HG03354 (cell line): ENCODE measurements at regions not wholly inside any gene's neighbourhood (a gene's known extent, or its start where the extent isn't known, plus 50 kb on each side); places are given as distances from the start of the nearest gene placed in this dataset.
"Not testable (repeated sequence)": the region's sequence is repeated elsewhere in the genome, so short reads cannot be mapped to it uniquely, and the experiment has no call there.

Experiments used
- ATAC-seq: cut with Tn5 transposase; IDR thresholded peaks from one replicate; pipeline ENCODE4 v1.9.1; 2021; ENCODE audit warnings: mild to moderate bottlenecking; ENCODE audit not compliant: unreplicated experiment, poor library complexity, severe bottlenecking

DNA sequence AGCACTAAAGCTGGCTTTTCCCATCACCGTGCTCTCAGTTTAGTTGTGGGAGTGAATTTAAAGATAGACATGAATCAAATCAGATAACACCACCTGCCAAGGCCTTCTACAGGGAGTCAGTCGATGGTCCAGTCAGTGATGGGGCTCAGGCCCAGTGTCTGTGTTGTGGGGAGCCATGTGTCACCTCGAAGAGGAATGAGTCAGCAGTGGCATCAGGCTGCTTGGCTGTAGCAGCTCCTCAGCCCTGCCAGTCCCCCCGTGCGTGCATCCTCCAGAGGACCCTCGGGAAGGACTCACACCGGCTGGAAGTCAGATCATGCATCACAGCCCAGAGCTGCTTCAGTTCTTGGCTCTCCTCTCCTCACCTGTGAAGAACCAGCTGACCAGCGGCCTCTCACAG, 420.4 kb upstream of the RAB6C start:
- ATAC-seq, result no peak

DNA sequence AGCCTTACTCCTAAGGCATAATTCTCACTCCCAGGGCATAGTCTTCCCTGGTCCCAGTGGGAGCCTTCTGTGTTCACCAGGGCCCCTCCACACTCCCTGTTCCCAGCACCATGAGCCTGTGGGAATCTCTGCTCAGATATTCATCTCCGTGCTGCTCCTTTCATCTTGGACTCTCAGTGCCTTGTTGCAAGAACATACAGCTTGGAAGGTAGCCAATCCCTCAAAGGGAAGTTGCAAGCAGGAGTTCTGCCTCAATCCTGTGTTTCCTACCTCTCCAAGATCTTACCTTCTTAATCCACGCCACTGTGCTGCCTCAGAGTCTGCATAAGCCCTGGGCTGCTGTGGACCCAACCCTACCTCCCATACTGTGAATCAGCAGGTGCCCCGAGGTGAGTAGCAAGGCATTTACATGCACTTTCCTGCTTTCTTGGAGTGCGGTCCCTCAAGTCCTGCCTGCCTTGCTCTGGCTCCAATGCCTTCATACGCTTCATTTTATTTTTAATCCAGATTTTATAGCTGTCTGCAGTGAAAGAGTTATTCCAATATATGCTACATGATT, 413.8 kb upstream of the RAB6C start:
- no peak for ATAC-seq

DNA sequence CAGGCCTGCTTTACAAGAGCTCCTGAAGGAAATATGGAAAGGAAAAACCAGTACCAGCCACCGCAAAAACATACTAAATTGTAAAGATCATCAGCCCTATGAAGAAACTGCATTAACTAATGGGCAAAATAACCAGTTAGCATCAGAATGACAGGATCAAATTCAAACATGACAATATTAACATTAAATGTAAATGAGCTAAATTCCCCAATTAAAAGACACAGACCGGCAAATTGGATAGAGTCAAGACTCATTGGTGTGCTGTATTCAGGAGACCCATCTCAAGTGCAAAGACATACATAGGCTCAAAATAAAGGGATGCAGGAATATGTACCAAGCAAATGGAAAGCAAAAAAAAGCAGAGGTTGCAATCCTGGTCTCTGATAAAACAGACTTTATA, 408.7 kb upstream of the RAB6C start:
- ATAC-seq, result not testable (repeated sequence)

DNA sequence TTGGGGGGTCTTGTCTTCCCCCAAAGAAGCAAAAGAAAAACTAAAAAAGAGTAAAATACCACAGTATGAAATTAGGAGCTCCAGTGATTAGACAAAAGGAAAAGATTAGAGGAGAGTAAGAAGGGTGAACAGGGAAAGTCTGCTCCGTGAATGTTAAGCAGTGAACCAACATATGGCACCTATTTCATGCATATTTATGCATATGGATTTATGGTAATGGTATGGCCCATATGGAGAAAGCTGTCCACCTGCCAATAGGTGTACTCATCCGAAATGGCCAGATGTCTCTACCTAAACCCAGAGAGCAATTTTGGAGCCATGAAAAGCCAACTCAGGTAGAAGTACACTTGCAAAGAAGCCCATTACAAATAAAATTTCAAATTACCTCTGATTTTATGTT, 404.0 kb upstream of the RAB6C start:
- no peak for ATAC-seq

DNA sequence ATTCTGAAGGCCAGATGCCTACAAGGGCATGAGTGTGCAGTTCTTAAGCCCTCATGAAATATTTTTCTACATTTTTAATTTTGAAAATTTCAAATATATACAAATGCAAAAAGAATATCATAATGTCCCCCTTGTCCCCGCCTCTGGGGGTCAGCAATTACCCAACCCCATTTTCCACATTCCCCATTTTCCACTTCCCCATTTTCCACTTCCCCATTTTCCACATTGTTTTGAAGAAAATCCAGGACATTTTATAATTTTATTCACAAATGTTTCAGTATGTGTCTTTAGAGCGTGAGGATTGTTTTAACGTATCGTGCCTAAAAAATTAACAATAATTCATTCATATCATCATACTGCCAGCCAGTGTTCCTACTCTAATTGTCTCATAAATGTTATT, 403.6 kb upstream of the RAB6C start:
- no peak for ATAC-seq

DNA sequence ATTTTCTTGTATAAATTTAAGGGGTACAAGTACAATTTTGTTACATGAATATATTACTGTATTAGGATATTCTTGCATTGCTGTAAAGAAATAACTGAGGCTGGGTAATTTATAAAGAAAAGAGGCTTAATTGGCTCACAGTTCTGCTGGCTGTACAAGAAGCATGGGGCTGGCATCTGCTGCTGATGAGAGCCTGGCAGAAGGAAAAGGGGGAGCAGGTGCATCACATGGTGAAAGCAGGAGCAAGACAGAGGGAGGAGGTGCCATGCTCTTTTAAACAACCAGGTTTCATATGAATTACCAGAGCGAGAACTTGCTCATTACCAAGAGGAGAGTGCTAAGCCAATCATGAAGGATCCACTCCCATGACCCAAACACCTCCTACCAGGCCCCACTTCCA, 399.5 kb upstream of the RAB6C start:
- no peak for ATAC-seq

DNA sequence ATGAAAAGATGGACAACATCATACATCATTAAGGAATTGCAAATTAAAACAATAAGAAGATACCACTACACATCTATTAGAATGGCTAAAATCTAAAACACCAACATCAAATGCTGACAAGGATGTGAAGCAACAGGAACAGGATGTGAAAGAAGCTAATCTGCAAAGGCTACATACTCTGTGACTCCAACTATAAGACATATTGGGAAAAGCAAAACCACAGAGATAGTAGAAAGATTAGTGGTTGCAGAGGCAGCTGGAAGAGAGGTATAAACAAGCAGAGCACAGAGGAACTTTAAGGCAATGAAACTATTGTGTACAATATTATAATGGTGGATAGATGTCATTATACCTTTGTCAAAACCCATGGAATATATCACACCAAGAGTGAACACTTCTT, 393.7 kb upstream of the RAB6C start:
- no peak for ATAC-seq

DNA sequence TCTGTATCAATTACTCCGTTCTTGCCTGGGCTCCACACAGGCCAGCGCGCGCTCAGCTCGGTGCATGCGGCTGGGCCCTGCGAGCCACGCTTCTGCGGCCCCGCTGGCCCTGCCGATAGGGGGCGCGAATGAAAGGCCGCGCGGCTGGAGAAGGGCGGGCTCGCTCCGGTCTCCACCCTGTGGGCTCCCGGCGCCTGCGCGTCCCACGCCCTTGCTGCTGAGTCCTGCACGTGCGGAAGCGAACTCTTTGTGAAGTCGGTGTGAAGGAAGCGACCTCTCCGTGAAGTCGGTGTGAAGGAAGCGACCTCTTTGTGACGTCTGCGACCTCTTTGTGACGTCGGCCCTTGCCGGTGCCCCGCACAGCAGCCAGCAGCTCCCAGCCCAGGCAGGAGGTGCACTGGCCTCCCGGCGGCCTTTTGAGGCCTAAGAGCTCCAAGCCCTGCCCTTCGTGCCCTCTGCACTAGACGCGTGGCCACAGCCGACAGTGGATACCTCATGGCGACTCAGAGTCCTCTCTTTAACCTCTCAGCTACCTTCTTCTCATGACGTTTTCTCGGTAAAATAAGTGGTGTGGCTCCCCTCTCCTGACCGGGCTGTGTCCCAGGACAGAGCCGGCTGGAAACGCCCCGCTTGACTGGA, 391.9 kb upstream of the RAB6C start:
- ATAC-seq, result no peak

DNA sequence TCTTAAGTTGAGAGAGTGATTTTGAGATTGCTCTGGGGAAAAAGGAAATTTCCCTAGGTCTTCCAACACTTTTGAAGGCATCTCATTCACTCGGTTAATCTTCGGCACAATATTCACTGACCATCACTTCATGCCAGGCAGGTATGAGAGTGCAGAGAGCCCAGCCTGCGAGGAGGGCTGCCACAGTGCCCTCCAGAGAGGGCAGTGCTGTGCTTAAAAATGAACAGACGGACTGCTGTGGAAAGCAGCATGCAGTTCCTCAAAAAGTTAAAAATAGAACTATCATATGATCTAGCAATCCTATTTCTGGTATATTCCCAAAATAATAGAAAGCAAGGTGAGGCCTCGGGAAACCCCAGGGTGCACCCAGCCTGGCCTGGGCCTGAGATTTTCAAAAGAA, 374.9 kb upstream of the RAB6C start:
- no peak for ATAC-seq

DNA sequence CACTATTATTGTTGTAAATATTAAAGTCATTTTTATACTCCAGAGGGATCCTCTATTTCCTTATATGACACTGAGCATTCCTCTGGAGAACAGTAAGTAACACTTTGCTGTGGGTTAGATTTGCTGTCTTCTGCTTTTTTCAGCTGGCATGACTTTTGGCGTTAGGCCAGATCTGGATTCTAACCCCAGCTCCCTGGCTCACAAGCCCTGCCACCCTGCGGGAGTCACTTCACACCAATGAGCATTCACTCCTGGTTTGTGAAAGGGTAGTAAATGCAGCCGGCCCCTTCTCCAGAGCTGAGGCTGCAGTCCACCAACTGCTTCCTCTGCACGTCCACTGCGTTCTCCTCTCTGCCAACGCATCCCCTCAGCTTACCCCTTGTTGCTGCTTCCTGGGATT, 373.8 kb upstream of the RAB6C start:
- no peak for ATAC-seq

DNA sequence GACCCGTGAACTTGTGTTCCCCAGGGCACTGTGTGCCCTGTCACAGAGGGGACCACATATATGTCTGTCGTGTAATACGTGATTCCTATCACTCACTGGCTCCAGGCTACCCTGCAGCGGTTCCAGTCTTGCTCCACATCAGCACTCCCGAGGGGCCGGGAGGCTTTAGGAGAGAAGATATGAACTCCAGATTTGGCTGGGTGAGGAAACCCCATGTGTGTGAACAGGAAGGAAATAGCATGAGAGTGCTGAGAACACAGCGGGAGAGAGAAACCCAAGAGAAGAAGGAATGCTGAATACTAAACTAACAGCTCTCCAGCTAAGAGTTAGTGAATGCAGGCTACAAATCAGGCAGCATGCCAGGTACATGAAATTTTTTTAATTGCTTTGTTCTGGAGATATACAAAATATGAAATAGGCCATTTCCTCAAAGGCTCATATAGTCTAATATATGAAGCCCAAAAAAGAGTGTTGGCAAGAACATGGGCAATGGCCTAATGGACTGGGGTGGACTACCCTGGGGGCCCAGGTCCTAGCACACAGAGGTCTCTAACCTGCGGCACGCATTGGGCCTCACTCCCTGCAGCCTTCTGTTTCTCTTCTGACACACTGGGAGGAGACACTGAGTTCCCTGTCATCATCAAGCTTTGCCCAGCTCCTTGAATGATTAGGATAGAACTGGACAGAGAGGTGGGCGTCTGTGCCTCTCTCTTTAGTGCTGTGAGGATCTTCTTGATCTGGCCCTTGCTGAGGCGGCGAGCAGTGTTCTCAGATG, 372.8 kb upstream of the RAB6C start:
- no peak for ATAC-seq

DNA sequence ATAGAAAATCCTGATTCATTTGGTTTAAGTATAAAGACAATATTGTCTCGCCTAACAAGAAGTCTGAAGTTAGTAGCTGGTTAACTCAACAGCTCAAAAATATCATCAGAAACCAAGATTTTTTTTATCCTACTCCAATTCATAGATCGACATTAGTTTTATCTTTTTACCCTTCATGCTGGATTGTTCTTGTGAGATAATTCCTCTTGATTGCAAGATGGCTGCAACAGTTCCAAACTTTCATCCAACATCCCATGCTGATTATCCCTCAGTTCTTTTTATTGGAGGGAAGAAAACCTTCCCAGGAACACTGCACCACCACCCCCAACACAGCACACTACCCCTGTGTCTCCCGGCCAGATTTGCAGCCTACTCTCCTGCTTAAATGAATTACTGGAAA, 370.2 kb upstream of the RAB6C start:
- no peak for ATAC-seq

DNA sequence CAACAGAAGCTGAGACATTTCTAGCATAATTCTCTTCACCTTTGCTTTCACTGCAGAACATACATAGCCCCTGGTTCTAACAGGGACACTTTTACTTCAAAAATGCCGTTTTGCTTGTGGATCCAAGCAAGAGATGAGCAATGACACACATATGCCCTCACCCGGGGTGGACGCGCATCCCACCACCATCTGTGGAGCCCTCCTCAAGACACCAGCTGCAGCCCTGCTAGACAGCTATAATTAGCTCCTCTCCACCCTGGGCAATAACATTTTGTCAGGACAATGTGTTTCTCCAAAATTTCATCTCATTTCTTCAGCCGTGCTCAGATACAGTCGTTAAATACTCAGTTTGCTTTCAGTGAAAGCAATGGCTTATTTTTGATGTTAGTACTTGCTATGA, 368.7 kb upstream of the RAB6C start:
- no peak for ATAC-seq

DNA sequence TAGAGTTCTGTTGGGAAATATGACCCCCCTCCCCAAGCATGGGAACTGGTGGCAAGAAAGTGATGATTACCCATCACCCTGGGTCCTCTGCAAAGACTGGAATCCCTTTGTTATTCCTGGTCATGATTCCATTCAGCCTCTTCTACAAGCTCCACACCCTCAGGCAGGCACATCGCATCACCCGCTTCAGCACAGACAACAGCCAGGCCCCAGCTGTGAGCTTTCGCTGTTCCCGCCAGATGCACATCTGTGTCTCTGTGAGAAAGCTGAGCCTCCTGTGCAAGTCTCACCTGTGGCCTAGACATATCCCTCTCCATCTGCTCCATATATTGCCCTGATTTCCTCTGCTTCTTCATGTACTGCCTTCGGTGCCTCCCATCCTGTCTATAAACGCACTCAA, 368.0 kb upstream of the RAB6C start:
- no peak for ATAC-seq

DNA sequence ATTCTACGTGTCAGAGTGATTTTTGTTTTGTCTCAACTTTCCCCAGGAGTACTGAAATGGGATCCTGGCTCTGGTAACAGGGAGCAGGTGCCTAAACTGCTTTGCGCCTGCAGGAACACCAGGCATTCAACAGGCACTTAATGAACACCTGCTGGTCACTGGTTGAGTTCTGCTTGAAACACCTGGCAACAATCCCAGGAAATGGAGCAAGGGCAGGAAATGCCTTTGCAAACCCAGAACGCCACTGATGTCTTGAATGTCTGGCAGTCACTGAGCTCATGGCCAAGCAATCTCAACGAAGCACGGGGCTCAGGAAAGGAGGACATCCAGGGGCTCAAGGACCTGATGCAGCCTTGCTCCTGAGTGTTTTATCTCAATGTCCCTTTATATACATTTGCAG, 360.0 kb upstream of the RAB6C start:
- no peak for ATAC-seq

DNA sequence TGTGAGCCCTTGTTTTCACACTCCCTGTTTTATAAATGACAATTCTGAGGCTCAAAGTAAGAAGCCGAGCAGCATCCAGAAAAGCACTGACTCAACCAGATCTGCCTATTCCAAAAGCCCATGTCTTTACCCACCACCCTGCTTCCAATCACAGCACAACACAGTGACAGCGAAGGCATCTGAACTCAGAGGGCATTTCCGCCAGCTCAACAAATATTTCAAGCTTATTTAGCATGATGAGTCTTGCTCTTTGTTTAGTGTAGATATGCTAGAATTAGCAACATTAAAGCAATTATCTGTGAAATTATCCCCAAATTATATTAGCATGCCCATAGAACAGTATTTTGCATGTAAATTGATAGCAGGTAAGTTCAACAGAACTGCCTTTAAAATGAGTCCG, 359.1 kb upstream of the RAB6C start:
- no peak for ATAC-seq

DNA sequence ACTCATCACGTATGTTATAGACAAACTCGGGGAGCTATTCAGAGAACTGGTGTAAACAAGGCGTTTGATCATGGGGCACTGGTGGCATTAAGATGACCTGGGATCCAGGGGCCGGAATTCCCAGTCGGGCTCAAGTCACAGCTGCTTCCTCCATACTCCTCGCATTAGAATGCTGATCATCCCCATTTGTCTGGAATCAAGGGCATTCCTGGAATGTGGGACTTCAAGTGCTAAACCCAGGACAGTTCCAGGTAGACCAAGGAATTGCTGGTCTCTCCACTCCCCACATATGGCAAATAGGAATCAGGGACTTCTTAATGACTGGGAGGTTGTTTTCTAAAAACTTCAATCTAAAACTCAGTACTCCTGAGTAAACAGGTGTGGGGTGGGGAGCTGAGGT, 355.7 kb upstream of the RAB6C start:
- ATAC-seq, result no peak

DNA sequence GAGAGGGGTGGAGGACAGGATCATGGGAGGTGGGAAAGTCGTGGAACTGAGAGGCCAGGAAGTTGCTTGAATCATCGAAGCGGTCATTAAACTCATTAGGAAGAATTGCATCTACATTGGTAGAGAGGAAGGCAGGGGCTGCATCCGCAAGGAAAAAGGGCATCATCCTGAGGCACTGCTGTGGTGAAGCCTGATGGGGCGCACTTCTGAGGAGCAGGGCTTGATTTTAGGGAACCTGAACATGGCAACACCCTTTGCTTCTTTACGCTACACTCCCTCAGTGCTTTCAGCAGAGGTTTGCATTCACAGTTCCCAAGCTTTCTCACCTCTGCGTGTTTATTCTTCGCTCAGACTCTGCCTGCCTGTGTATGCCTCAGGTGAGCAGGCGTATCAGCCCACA, 352.0 kb upstream of the RAB6C start:
- no peak for ATAC-seq

DNA sequence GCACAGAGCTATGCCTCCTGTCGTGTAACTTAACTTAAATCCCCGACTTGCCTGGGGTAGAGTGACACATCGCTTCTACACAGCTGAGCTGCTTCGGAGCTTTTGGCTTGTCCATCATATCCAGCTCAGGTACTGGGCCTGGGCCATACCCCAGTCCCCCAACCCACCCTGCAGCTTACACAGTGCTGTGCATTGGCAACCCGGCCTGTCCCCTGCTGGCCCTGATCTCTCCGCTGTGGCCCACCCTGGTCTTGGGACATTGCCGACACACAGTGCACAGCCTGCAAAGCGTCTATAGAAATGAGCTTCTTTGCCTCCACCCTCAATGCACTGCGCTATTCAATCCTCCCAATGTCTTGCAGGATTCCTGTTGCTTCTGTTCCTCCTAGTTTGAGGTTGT, 342.8 kb upstream of the RAB6C start:
- no peak for ATAC-seq

DNA sequence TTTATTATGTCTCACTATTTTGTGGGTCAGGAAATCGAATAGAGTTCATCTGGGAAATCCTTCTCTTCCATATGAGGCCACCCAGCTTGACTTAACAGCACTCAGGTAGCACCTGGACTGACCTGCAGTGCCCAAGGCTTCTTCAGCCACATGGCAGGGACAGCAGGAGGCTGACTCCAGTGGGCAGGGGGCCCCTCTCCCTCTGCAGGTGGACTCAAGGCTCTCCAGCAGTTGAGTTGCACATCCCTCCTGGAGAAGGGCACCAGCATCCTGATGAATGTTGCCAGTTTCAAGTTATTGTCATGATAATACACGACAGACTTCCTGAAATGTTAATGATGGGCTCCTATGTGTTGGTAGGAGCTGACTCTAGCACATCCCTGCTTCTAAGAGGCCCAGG, 338.1 kb upstream of the RAB6C start:
- no peak for ATAC-seq

DNA sequence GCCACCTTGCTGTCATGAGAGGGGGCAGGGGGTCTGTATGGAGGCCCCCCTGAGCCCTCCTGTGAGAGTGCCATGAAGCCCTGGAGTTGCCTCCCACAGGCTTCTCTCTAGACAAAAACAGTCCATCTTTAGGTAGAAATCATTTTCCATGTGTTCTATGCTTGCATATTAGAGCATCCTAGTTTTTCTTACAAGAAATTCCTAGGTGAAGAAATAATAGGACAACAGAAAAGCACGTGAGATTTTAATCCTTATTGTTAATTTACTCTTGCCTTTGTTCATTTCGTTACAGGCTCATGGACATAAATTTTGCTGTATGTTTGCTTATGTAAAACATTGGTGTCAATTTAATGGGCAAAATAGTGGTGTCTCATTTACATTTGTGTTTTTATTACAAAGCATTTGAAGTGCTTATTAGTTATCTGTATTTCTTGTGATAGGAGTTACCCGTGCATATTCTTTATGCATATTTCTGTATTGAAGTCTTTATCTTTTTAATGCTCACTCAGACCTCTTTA, 336.9 kb upstream of the RAB6C start:
- ATAC-seq, result no peak
